Panc1 (cell line): ENCODE measurements at regions not wholly inside any gene's neighbourhood (a gene's known extent, or its start where the extent isn't known, plus 50 kb on each side); places are given as distances from the start of the nearest gene placed in this dataset.
"Not testable (repeated sequence)": the region's sequence is repeated elsewhere in the genome, so short reads cannot be mapped to it uniquely, and the experiment has no call there.

Source experiments
- CTCF ChIP-seq: fragments of 450-650 bp; IDR thresholded peaks from 2 replicates; pipeline ENCODE4 v1.5.1; 2017; ENCODE audit warnings: mild to moderate bottlenecking
- POLR2AphosphoS5 ChIP-seq: IDR thresholded peaks from 2 replicates; pipeline ENCODE4 v1.6.1; 2012; ENCODE audit warnings: mild to moderate bottlenecking, low read depth, low read length, moderate library complexity
- REST ChIP-seq, 2 experiments: IDR thresholded peaks; 2 replicates each; pipeline ENCODE4 v1.6.1; 2011 to 2012; ENCODE audit warnings: low read depth in 2 of 2, control low read depth in 1 of 2, low read length in 1 of 2, mild to moderate bottlenecking in 1 of 2, moderate library complexity in 1 of 2; ENCODE audit not compliant: insufficient read depth in 1 of 2
- SIN3A ChIP-seq: IDR thresholded peaks from 2 replicates; pipeline ENCODE4 v1.6.1; 2012; ENCODE audit warnings: low read depth, mild to moderate bottlenecking, low read length, moderate library complexity, borderline replicate concordance; ENCODE audit not compliant: insufficient read depth
- TCF7L2 ChIP-seq: IDR thresholded peaks from 2 replicates; pipeline ENCODE4 v1.6.1; 2011; ENCODE audit warnings: mild to moderate bottlenecking, low read depth, low read length, inconsistent platforms

GRCh38 chr5:34127818-34128217, 84.8 kb upstream of the C1QTNF3 start:
- not testable (repeated sequence) for TF ChIP-seq CTCF; POLR2AphosphoS5; TCF7L2; REST (IDR thresholded peaks at IDR 0.05; ENCODE audit: insufficient read depth in 1 of 2, low read depth in 2 of 2, low read length in 1 of 2); SIN3A
